ENCODE measurements at regions not wholly inside any gene's neighbourhood (a gene's known extent, or its start where the extent isn't known, plus 50 kb on each side); places are given as distances from the start of the nearest gene placed in this dataset.
A peak's percentile ranks its signal among the peaks of the same experiment; 100 is the strongest.

- Histone ChIP-seq H3K79me1 (ENCODE audit: low read depth in 1 of 2, low read length in 2 of 2) (no peaks in the 10 kb centered on the region), H4K20me1 (ENCODE audit: insufficient read depth, low read length) (no peaks in the 10 kb centered on the region), H3K27me3 (ENCODE audit: control insufficient read depth, insufficient read depth, low read length) (no peaks in the 10 kb centered on the region), H3K9ac (ENCODE audit: low read depth, low read length) (no peak overlapping the region), H4K91ac (ENCODE audit: insufficient read depth, low read depth, low read length) (no peak overlapping the region), H3K56ac (ENCODE audit: extremely low read depth, insufficient read depth, low read length) (no peak overlapping the region), H3K18ac (ENCODE audit: low read depth, low read length) (no peak overlapping the region), H2BK120ac (ENCODE audit: low read depth, low read length) (no peak overlapping the region), H3K36me3 (ENCODE audit: control insufficient read depth, insufficient read depth, low read length) (no peaks in the 10 kb centered on the region), H2BK5ac (ENCODE audit: low read depth, low read length, poor library complexity, severe bottlenecking) (peak overlapping the region; percentile 87), H2AFZ (replicated peaks; ENCODE audit: low read length, poor library complexity) (peak overlapping the region; percentile 32), H2BK15ac (ENCODE audit: low read depth, low read length) (no peak overlapping the region), H2BK20ac (ENCODE audit: low read depth, low read length) (no peak overlapping the region), H3K4me2 (ENCODE audit: low read depth, low read length) (no peak overlapping the region), H3K27ac (ENCODE audit: insufficient read depth, low read length) (no peak overlapping the region), H3K4me3 (ENCODE audit: insufficient read depth, low read depth, low read length) (no peak overlapping the region), H3K4me1 (ENCODE audit: control insufficient read depth, insufficient read depth, low read length) (no peaks in the 10 kb centered on the region), H3K4ac (ENCODE audit: low read depth, low read length) (no peak overlapping the region), H3K9me1 (ENCODE audit: insufficient read depth, low read length) (peaks cover 8% of the 10 kb centered on the region; the same call in 1 of the 2 replicates), H4K8ac (ENCODE audit: low read depth in 2 of 2, low read length in 2 of 2) (no peak overlapping the region), H3K14ac (replicated peaks; ENCODE audit: low read depth, low read length) (no peak overlapping the region), H3K23ac (ENCODE audit: low read depth, low read length) (no peak overlapping the region), H2AK5ac (ENCODE audit: low read depth, low read length) (no peak overlapping the region), H4K5ac (ENCODE audit: low read depth, low read length) (no peak overlapping the region), H3K9me3 (ENCODE audit: control insufficient read depth, insufficient read depth, low read length) (no peaks in the 10 kb centered on the region), H2AK9ac (replicated peaks; ENCODE audit: low read depth, low read length, poor library complexity) (no peak overlapping the region)
- TF ChIP-seq SMC3 (IDR thresholded peaks at IDR 0.05; ENCODE audit: low read depth, low read length) = no peak
- TF ChIP-seq MXI1 (IDR thresholded peaks at IDR 0.05; ENCODE audit: borderline replicate concordance, low read depth, low read length) = no peak
- TF ChIP-seq MAZ (IDR thresholded peaks at IDR 0.05; ENCODE audit: borderline replicate concordance, low read depth, low read length) = no peak
- TF ChIP-seq ELK1 (IDR thresholded peaks at IDR 0.05; ENCODE audit: borderline replicate concordance, low read depth, low read length) = no peak
- TF ChIP-seq CHD1 (IDR thresholded peaks at IDR 0.05; ENCODE audit: low read depth, low read length) = no peak
- no peak for TF ChIP-seq USF2 (IDR thresholded peaks at IDR 0.05; ENCODE audit: low read depth, low read length)
- no peak for TF ChIP-seq NFE2L2 (IDR thresholded peaks at IDR 0.05; ENCODE audit: low read depth, low read length)
- no peak for TF ChIP-seq POLR2A (IDR thresholded peaks at IDR 0.05; ENCODE audit: low read depth, low read length)
- TF ChIP-seq CTCF (conservative IDR thresholded peaks at IDR 0.05; ENCODE audit: low read depth, low read length) = no peak
- TF ChIP-seq RAD21 (IDR thresholded peaks at IDR 0.05; ENCODE audit: low read length) = no peak
- no peak for TF ChIP-seq RFX5 (IDR thresholded peaks at IDR 0.05; ENCODE audit: low read depth, low read length)
- TF ChIP-seq BHLHE40 (IDR thresholded peaks at IDR 0.05; ENCODE audit: low read depth, low read length) = no peak
- TF ChIP-seq CEBPB (IDR thresholded peaks at IDR 0.05; ENCODE audit: low read depth, low read length) = no peak
- TF ChIP-seq RCOR1 (IDR thresholded peaks at IDR 0.05; ENCODE audit: insufficient replicate concordance, low read length) = no peak
- no peak for TF ChIP-seq MAFK (IDR thresholded peaks at IDR 0.05; ENCODE audit: low read depth, low read length)
- TF ChIP-seq FOS (IDR thresholded peaks at IDR 0.05; ENCODE audit: low read depth, low read length) = no peak
- WGBS, 2 experiments (ENCODE audit: extremely low coverage in 2 of 2, insufficient read length in 1 of 2) = 80 to 100% methylated on average over 2 to 5 of the region's 6 CpGs
- ChIA-PET CTCF (no interaction called here), POLR2A (ENCODE audit: unreplicated experiment) (no interaction called here)
- dilution Hi-C loops (cut with HindIII; ENCODE audit: low sequenced_read_pairs, unreplicated experiment) (no loop called here), in situ Hi-C loops (cut with MboI; ENCODE audit: low sequenced_read_pairs) (no loop called here), intact Hi-C loops (cut with micrococcal nuclease) (no loop called here)
- DNase-seq (no peak), ATAC-seq (ENCODE audit: low read depth) (no peak)
- no TSS peak for BruUV-seq (replicated peaks)
These were observed 120.8 kb upstream of the CACHD1 start for GRCh38 chr1:64348961-64349648.
